ENCODE measurements at regions not wholly inside any gene's neighbourhood (a gene's known extent, or its start where the extent isn't known, plus 50 kb on each side); places are given as distances from the start of the nearest gene placed in this dataset.

- TF ChIP-seq, protein P1, sequence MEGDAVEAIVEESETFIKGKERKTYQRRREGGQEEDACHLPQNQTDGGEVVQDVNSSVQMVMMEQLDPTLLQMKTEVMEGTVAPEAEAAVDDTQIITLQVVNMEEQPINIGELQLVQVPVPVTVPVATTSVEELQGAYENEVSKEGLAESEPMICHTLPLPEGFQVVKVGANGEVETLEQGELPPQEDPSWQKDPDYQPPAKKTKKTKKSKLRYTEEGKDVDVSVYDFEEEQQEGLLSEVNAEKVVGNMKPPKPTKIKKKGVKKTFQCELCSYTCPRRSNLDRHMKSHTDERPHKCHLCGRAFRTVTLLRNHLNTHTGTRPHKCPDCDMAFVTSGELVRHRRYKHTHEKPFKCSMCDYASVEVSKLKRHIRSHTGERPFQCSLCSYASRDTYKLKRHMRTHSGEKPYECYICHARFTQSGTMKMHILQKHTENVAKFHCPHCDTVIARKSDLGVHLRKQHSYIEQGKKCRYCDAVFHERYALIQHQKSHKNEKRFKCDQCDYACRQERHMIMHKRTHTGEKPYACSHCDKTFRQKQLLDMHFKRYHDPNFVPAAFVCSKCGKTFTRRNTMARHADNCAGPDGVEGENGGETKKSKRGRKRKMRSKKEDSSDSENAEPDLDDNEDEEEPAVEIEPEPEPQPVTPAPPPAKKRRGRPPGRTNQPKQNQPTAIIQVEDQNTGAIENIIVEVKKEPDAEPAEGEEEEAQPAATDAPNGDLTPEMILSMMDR (IDR thresholded peaks at IDR 0.05; ENCODE audit: extremely low read depth, missing control alignments) = no peak
- no peak for DNase-seq (ENCODE audit: low spot score)
These were observed 598.4 kb upstream of the GNPDA2 start for GRCh38 chr4:45324455-45325417.

DNA sequence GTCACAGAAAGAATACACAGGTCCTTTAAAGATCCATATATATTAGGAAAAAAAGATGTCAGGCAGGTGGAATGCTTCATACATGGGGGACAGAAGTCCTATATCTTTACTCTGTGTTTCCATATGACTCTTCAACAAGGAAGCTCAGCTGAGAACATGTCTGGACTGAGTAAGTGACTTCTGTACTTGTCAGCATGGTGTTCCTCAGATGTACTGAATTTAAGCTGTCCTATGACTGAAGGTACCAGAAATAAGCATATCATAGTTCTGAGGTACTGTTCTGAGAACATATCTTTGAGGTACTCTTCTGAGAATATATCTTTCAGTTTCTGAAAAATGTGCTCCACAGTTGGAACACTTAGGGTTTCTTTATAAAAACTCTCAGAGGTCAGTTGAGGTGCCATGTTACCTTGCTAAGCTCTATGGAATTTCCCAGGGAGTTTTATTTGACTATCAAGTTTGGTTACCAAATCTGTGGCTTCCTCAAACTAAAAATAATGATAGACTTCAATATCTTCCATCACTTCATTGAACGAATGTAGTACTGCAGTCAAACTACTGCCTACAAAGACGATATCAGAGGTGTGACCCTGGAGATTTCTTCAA, 597.2 kb upstream of the GNPDA2 start:
- TF ChIP-seq, protein P1 (IDR thresholded peaks at IDR 0.05; ENCODE audit: extremely low read depth, missing control alignments) = no peak
- no peak for DNase-seq (ENCODE audit: low spot score)

DNA sequence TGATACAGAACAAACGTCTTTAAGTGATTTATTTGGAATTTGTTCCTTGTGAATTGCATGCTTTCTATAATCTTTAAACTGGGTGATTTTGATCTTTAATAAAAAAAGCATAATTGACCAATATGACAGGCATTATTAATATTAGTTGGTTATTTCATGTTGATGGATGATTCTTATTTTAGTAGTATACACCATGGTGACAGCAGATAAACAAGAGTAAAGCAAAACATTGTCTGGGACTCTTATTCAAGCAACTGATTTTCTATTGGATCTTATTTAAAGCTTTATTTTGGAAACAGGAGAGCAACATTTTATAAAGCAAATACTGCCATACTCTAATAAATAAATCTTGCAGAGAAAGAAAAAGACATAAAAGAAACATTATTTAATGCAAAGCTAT, 591.4 kb upstream of the GNPDA2 start:
- TF ChIP-seq, protein P1 (IDR thresholded peaks at IDR 0.05; ENCODE audit: extremely low read depth, missing control alignments) = no peak
- no peak for DNase-seq (ENCODE audit: low spot score)

GRCh38 chr4:45317276-45317675, 590.9 kb upstream of the GNPDA2 start:
- no peak for DNase-seq (ENCODE audit: low spot score)
- TF ChIP-seq, protein P1 (IDR thresholded peaks at IDR 0.05; ENCODE audit: extremely low read depth, missing control alignments) = no peak

DNA sequence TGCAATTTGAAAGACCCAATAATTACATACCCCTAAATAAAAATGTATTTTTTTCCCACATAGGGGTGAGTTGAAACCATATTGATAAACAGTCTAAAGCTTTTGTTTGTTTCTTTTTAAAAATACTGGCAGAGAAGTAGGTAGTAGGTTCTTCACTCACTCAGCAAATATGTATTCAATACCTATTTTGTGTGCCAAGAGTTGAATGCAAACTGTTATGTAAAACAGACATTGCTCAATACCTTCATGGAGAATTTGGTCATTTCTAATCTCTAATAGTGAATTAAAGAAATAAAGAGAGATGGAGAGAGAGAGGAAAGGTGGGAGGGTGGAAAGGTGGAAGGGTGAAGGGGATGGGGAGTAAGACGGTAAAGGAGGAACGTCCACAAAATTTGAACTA, 589.9 kb upstream of the GNPDA2 start:
- DNase-seq (ENCODE audit: low spot score) = no peak
- TF ChIP-seq, protein P1 (IDR thresholded peaks at IDR 0.05; ENCODE audit: extremely low read depth, missing control alignments) = no peak

DNA sequence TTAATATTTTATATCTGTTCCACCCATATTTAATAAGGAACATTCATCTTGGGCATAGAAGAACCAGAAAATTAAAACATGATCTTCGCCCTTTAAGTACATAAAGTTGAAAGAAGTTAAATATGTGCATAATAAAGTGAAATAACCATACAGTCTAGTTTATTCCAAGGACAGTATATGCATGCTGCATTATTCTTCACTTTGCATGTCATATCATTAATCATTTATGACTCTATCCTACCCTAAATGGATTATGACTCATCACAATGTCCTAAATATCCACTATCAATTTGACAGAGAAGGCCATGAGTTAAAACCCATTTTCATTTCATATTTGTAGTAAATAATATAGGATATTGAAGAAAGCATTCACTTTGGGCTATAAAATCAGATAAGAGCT, 576.5 kb upstream of the GNPDA2 start:
- DNase-seq (ENCODE audit: low spot score) = no peak
- TF ChIP-seq, protein P1 (IDR thresholded peaks at IDR 0.05; ENCODE audit: extremely low read depth, missing control alignments) = no peak

DNA sequence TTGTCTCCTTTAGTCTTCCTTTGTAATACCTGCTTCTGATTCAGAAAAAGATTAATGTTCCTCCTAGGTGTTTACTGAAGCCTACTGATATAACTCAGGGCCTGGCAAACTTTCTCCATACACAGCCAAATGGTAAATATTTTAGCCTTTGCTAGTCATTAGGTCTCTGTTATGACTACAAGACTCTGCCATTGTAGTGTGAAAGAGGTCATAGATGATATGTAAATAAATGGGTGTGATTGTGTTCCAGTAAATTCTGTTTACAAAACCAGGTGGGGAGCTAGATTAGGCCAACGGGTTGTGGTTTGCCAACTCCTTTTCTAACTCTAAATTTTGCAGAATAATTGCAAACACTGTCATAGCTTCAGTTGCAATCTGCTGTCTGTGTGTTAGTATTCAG, 568.1 kb upstream of the GNPDA2 start:
- TF ChIP-seq, protein P1 (IDR thresholded peaks at IDR 0.05; ENCODE audit: extremely low read depth, missing control alignments) = no peak
- no peak for DNase-seq (ENCODE audit: low spot score)
